ENCODE measurements at regions not wholly inside any gene's neighbourhood (a gene's known extent, or its start where the extent isn't known, plus 50 kb on each side); places are given as distances from the start of the nearest gene placed in this dataset.

- DNase-seq (ENCODE audit: low read depth), result no peak
Observed at GRCh38 chr7:25861601-25862260, 290.3 kb upstream of the NFE2L3 start.

DNA sequence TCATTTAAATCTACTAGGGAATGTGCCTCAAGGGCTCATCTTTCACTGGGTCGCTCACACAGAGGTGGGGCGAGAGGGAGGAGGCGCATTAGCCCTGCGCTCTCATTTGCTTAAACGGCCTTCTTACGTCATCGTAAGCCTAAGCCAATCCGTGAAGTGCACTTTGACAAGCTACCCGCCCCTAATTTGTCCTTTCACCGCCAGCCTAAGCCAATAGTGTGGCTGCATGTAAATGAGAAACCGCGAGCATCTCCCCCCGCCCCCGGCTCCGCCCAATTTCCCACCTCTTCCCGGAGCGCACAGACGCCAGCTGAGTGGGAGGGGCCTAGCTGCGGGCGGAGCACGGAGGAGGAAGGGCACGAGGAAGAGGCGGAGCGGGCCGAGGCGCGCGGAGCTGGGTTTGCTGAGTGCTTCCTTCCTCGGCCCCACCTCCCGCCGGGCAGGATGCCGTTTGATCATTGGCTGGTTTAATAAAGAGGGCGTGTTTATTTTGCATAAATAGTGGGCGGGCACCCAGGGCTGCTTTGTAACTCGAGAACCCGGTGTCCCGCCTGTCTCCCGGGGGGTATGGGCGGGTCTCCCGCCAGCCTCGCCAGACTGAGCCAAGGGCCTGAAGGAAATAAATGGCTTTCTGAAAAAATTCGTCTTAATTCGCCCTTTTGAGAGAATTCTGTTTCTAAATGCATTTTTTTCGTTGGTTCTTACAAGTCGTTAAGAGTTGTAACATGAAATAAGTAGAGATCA is 289.6 kb upstream of the NFE2L3 start:
- DNase-seq (ENCODE audit: low read depth), result peak; percentile 56

DNA sequence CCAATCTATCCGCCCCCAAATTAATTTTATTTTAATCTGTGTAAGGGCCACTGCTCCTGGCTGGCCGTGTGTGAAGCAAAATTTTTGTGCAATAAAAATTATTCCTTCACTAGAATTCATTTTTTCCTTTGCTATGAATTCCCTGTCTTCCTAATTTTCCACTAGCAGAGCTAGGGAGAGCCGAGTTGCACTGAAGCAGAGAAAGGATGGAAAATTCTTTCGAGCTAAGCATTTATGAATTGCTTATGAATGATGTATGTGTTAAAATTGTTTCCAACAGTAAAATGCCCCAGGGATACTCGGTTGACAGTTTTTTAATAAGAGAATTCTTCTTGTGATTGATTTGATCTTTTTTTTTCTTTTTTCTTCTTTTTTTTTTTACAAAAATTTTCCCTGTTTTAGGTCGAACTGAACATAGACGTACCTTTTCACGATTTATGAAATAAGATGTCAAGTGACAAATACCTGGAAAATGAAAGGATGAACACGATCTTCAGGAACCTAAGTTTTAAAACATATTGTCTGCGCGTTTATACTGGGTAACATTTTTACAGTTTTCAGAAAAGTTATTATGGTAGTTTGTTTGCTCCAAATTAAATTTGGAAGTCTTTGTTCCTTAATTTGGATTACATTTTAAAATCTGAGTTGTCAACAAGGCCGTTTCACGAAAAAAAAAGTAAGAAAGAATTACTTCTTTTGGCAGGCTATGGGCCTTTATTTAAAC is 288.8 kb upstream of the NFE2L3 start:
- no peak for DNase-seq (ENCODE audit: low read depth)

- DNase-seq (ENCODE audit: low read depth), result no peak
Observed at GRCh38 chr7:25863729-25864110, 288.3 kb upstream of the NFE2L3 start.

GRCh38 chr7:25864511-25864910 is 287.5 kb upstream of the NFE2L3 start:
- DNase-seq (ENCODE audit: low read depth), result no peak

DNA sequence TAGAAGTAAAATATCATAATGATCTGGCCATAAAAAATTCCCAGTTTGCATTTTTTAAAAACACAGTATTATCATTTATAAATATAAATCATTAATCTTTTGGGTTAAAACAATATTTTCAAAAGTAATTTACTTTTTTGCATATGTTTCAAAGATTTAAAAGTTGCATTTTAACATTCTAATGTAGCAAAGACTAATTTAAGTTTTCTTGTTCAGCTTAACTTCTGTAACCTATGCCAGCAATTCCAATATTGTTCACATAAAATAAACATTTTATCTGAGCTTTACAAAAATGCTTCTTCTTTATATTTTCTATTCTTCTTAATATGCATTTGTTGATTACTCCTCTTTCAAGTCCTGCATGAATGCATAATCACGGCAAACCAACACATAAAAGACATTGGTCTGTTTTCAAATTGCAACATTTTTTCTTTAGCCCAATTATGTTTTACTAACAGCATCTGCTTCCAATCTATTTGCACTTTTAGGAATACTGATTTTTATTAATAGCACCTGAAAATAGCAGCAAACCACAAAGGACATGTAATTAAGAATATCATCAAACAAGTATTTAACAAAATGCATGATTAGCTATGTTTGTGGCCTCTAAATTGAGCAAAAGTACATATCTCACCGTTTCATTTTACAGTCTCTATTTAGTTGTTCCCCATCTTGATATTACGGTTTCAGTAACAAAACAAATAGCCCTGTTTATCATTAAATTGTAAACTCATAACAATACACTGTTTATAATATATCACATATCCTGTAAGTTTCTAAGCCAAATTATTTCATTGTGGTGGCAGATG is 286.9 kb upstream of the NFE2L3 start:
- no peak for DNase-seq (ENCODE audit: low read depth)

- no peak for DNase-seq (ENCODE audit: low read depth)
Observed at GRCh38 chr7:25868509-25868908, 283.5 kb upstream of the NFE2L3 start.

DNA sequence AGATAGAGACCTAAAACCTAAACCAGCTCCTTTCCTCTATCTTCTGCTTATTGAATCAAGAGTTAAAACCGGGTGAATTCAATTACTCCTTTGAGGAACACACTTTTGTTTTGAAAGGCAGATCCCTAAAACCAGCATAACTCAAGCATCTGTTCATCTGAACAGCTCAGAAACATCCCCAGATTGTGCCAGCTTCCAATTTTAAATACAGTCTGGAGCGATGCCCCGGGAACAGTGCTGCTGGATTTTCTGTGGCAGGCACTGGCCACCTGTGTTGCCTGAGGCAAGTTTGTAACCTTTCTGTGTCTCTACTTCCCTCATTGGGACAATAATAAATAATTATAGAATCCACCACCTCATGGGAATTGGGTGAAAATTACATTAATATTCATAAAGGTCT is 281.4 kb upstream of the NFE2L3 start:
- DNase-seq (ENCODE audit: low read depth), result no peak

DNA sequence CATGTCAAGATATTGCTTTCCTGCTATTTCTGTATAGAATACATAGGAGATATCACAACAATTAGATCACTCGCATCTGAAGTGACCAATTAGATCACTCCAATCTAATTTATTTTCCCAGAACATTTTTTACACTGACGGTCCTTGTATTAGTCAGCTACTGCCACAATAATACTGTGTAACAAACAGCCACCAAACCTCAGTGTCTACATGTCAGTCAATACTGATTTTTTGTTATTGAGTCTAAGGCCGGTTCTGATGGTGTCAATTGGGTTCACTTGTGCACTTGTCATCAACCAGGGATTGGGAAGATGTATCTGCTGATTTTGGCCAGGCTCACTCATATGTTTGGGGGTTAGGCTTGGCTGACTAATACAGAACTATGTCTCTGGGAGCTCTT is 275.9 kb upstream of the NFE2L3 start:
- no peak for DNase-seq (ENCODE audit: low read depth)

- DNase-seq (ENCODE audit: low read depth), result no peak
Observed at GRCh38 chr7:25877802-25878789, 273.9 kb upstream of the NFE2L3 start.

DNA sequence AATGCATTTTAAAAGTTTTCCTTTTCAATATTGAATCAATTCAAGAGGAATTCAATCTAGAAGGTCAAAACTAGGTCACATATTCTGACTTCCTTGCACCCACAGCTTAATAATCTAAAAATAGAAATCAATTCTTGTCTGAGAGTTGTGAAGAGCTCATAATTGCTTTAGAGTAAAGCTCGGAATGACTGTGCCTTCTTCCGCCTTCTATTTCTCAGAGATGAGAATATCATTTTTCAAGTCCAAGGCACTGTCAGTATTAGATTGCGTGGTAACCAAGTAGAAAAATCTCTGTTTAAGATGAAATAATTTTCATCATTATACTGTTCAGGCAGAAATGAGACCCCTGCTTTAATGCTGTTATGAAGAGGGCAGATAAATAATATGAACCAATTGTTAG is 272.2 kb upstream of the NFE2L3 start:
- no peak for DNase-seq (ENCODE audit: low read depth)

GRCh38 chr7:25881317-25882037 is 270.5 kb upstream of the NFE2L3 start:
- no peak for DNase-seq (ENCODE audit: low read depth)

DNA sequence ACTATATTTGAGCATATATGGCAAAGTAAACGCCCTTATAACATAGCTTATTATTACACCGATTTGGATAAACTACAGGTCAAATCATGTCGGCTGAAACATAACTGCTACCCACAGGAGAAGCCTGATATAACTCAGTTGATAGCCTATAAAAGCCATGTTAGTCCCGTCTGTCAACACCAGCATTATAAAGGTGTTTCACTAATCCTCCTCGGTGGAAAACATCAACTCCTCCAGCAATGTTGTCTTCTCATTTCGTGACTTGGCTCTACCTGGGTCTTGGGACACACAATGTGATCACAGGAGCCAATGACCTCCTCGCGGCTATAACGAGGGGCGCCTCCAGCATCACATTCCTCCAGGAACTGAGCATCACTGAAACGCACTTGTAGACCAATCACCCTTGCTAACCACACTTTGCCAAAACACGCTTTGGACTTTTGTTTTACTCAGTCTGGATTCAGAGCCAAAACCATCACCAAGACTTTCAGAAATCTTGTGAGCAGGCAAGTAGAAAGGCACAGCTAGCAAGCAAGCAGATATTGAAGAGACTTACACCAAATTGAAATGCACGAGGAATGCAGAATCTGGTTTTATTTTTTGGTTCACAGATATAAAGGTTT is 269.7 kb upstream of the NFE2L3 start:
- DNase-seq (ENCODE audit: low read depth), result no peak

- no peak for DNase-seq (ENCODE audit: low read depth)
Observed at GRCh38 chr7:25884265-25884828, 267.7 kb upstream of the NFE2L3 start.

- no peak for DNase-seq (ENCODE audit: low read depth)
Observed at GRCh38 chr7:25885057-25885576, 266.9 kb upstream of the NFE2L3 start.

GRCh38 chr7:25886387-25887240 is 265.4 kb upstream of the NFE2L3 start:
- no peak for DNase-seq (ENCODE audit: low read depth)

- DNase-seq (ENCODE audit: low read depth), result no peak
Observed at GRCh38 chr7:25887266-25887665, 264.7 kb upstream of the NFE2L3 start.

DNA sequence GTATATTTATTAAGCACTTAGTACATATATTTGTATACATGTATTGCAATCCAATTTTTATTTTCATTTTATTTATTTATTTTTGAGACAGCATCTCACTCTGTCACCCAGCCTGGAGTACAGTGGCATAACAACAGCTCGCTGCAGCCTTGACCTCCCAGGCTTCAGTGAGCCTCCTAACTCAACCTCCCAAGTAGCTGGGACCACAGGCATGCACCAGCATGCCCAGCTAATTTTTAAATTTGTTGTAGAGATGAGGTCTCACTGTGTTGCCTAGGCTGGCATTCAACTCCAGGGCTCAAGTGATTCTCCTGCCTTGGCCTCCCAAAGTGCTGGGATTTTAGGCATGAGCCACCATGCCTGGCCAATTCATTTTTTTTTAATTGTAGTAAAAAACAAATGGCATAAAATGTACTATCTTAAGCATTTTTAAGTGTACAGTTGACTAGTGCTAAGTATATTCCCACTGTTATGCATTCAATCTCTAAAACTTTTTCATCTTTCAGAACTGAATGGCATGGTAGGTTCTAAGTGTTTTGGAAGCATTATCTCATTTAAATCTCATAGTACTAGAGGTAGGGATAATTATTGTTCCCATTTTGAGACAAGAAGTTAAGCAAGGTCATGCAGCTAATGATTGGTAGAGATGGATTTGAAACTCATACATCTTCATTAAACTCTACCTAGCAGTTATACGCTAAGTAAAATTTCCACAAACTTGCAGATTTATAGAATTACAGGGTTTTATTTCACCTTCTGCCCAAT is 264.0 kb upstream of the NFE2L3 start:
- no peak for DNase-seq (ENCODE audit: low read depth)
